GM19467 (cell line): ENCODE measurements at regions not wholly inside any gene's neighbourhood (a gene's known extent, or its start where the extent isn't known, plus 50 kb on each side); places are given as distances from the start of the nearest gene placed in this dataset.

Experiments
- ATAC-seq: cut with Tn5 transposase; IDR thresholded peaks from one replicate; pipeline ENCODE4 v1.9.1; 2021; ENCODE audit warnings: mild to moderate bottlenecking, moderate library complexity; ENCODE audit not compliant: unreplicated experiment

GRCh38 chr6:15996030-15996429 lies 132.9 kb upstream of the MYLIP start:
- no peak for ATAC-seq

GRCh38 chr6:15995493-15995892 lies 133.4 kb upstream of the MYLIP start:
- no peak for ATAC-seq

GRCh38 chr6:15994814-15995459 lies 133.9 kb upstream of the MYLIP start:
- no peak for ATAC-seq

- ATAC-seq: no peak
Observed at GRCh38 chr6:15993716-15994228, 135.1 kb upstream of the MYLIP start.

GRCh38 chr6:15990179-15990578 lies 138.7 kb upstream of the MYLIP start:
- no peak for ATAC-seq

- ATAC-seq: no peak
Observed at GRCh38 chr6:15989397-15989796, 139.5 kb upstream of the MYLIP start.

- no peak for ATAC-seq
Observed at GRCh38 chr6:15987569-15987968, 141.3 kb upstream of the MYLIP start.

- ATAC-seq: no peak
Observed at GRCh38 chr6:15986027-15986629, 142.8 kb upstream of the MYLIP start.

- ATAC-seq: no peak
Observed at GRCh38 chr6:15985379-15985959, 143.4 kb upstream of the MYLIP start.

GRCh38 chr6:15981956-15982355 lies 146.9 kb upstream of the MYLIP start:
- ATAC-seq: no peak

- no peak for ATAC-seq
Observed at GRCh38 chr6:15980801-15981200, 148.1 kb upstream of the MYLIP start.

GRCh38 chr6:15978426-15978825 lies 150.5 kb upstream of the MYLIP start:
- ATAC-seq: no peak

GRCh38 chr6:15977050-15977449 lies 151.8 kb upstream of the MYLIP start:
- ATAC-seq: no peak

- no peak for ATAC-seq
Observed at GRCh38 chr6:15974817-15975216, 154.1 kb upstream of the MYLIP start.

- no peak for ATAC-seq
Observed at GRCh38 chr6:15970517-15970916, 158.4 kb upstream of the MYLIP start.

- no peak for ATAC-seq
Observed at GRCh38 chr6:15969236-15969778, 159.6 kb upstream of the MYLIP start.

- no peak for ATAC-seq
Observed at GRCh38 chr6:15968519-15968918, 160.4 kb upstream of the MYLIP start.

GRCh38 chr6:15966000-15966520 lies 162.8 kb upstream of the MYLIP start:
- ATAC-seq: no peak

- ATAC-seq: no peak
Observed at GRCh38 chr6:15962449-15962764, 166.5 kb upstream of the MYLIP start.

GRCh38 chr6:15961635-15962448 lies 167.0 kb upstream of the MYLIP start:
- ATAC-seq: no peak
